Fibroblast of pulmonary artery (primary cell): ENCODE measurements at regions not wholly inside any gene's neighbourhood (a gene's known extent, or its start where the extent isn't known, plus 50 kb on each side); places are given as distances from the start of the nearest gene placed in this dataset.
"Not testable (repeated sequence)": the region's sequence is repeated elsewhere in the genome, so short reads cannot be mapped to it uniquely, and the experiment has no call there.

ENCODE experiments used
- DNase-seq: peaks from one replicate; pipeline ENCODE4 v3.0.0-alpha.2; 2010; ENCODE audit warnings: low read depth
- H3K4me3 ChIP-seq: replicated peaks from 2 replicates; pipeline ENCODE4 v1.5.1; 2011; ENCODE audit warnings: low read depth, mild to moderate bottlenecking, control low read depth, low read length, moderate library complexity
- CTCF ChIP-seq: IDR thresholded peaks from 2 replicates; pipeline ENCODE4 v1.5.1; 2011; ENCODE audit warnings: mild to moderate bottlenecking, control low read depth, low read length, inconsistent platforms; ENCODE audit errors: missing control alignments

GRCh38 chrX:96183391-96183790, 501.3 kb upstream of the DIAPH2 start:
- no peak for DNase-seq
- no peak overlapping the region for H3K4me3 ChIP-seq
- TF ChIP-seq CTCF = no peak

- peak; percentile 26 for DNase-seq
- peak; percentile 37 for TF ChIP-seq CTCF
- H3K4me3 ChIP-seq = no peak overlapping the region
These were observed 500.8 kb upstream of the DIAPH2 start for GRCh38 chrX:96183843-96184242.

GRCh38 chrX:96204928-96205327, 479.7 kb upstream of the DIAPH2 start:
- no peak overlapping the region for H3K4me3 ChIP-seq
- TF ChIP-seq CTCF = no peak
- DNase-seq = no peak

- no peak for DNase-seq
- no peak for TF ChIP-seq CTCF
These were observed 472.7 kb upstream of the DIAPH2 start for GRCh38 chrX:96211953-96212352.

GRCh38 chrX:96214681-96215080, 470.0 kb upstream of the DIAPH2 start:
- H3K4me3 ChIP-seq, DNase-seq: not testable (repeated sequence)

More at GRCh38 chrX:96211953-96212352, 472.7 kb upstream of the DIAPH2 start:
- H3K4me3 ChIP-seq = no peak overlapping the region

GRCh38 chrX:96224279-96224678, 460.4 kb upstream of the DIAPH2 start:
- DNase-seq = no peak
- no peak overlapping the region for H3K4me3 ChIP-seq
- no peak for TF ChIP-seq CTCF

- TF ChIP-seq CTCF = no peak
- DNase-seq = no peak
- no peak overlapping the region for H3K4me3 ChIP-seq
These were observed 439.7 kb upstream of the DIAPH2 start for GRCh38 chrX:96244955-96245354.

GRCh38 chrX:96246436-96246835, 438.2 kb upstream of the DIAPH2 start:
- no peak for DNase-seq
- H3K4me3 ChIP-seq = no peak overlapping the region
- no peak for TF ChIP-seq CTCF
